Neural cell (in vitro differentiated cells): ENCODE measurements at regions not wholly inside any gene's neighbourhood (a gene's known extent, or its start where the extent isn't known, plus 50 kb on each side); places are given as distances from the start of the nearest gene placed in this dataset.

ENCODE experiments used
- H2AFZ ChIP-seq: fragments of 200-600, 300-800 bp; sonication (generic), shearing (Covaris generic); 2 replicates; pipeline ENCODE4 v1.6.0; 2014; ENCODE audit warnings: low read depth, mild to moderate bottlenecking, antibody characterized with exemption, low read length, moderate library complexity
- H3F3A ChIP-seq: fragments of 200-600 bp; shearing (Covaris generic); 2 replicates; pipeline ENCODE4 v1.6.1; 2016; ENCODE audit warnings: mild to moderate bottlenecking, moderate library complexity, mixed read lengths, antibody characterized with exemption, low read length; ENCODE audit not compliant: insufficient read depth, poor library complexity, severe bottlenecking
- H3K27ac ChIP-seq: fragments of 200-600, 300-800 bp; sonication (generic), shearing (Covaris generic); 2 replicates; pipeline ENCODE4 v1.5.1; 2014; ENCODE audit warnings: mild to moderate bottlenecking, low read length, moderate library complexity
- H3K27me3 ChIP-seq: fragments of 300-800, 200-600 bp; sonication (generic), shearing (Covaris generic); 2 replicates; pipeline ENCODE4 v1.6.0; 2014; ENCODE audit warnings: mild to moderate bottlenecking, low read depth, low read length, moderate library complexity; ENCODE audit not compliant: insufficient read depth
- H3K36me3 ChIP-seq: fragments of 300-800, 200-600 bp; sonication (generic), shearing (Covaris generic); 2 replicates; pipeline ENCODE4 v1.5.1; 2014; ENCODE audit warnings: mild to moderate bottlenecking, antibody characterized with exemption, low read length, moderate library complexity; ENCODE audit not compliant: insufficient read depth
- H3K4me2 ChIP-seq: fragments of 300-800, 200-600 bp; sonication (generic), shearing (Covaris generic); 2 replicates; pipeline ENCODE4 v1.6.0; 2014; ENCODE audit warnings: mild to moderate bottlenecking, low read length
- H3K4me3 ChIP-seq: fragments of 300-800, 200-600 bp; sonication (generic), shearing (Covaris generic); 2 replicates; pipeline ENCODE4 v1.5.1; 2014; ENCODE audit warnings: mild to moderate bottlenecking, low read length, moderate library complexity
- H3K79me2 ChIP-seq: fragments of 200-600 bp; shearing (Covaris generic); replicated peaks from 2 replicates; pipeline ENCODE4 v1.6.0; 2014; ENCODE audit warnings: mild to moderate bottlenecking, low read length, moderate library complexity; ENCODE audit not compliant: insufficient read depth
- H3K9ac ChIP-seq: fragments of 300-800, 200-600 bp; sonication (generic), shearing (Covaris generic); 2 replicates; pipeline ENCODE4 v1.6.1; 2016; ENCODE audit warnings: mild to moderate bottlenecking, low read length, mixed read lengths
- H3K9me2 ChIP-seq: fragments of 200-600 bp; shearing (Covaris generic); 2 replicates; pipeline ENCODE4 v1.6.1; 2016; ENCODE audit warnings: mild to moderate bottlenecking, low read length, mixed read lengths; ENCODE audit not compliant: insufficient read depth
- H3K9me3 ChIP-seq: fragments of 200-600, 300-800 bp; sonication (generic), shearing (Covaris generic); 2 replicates; pipeline ENCODE4 v1.6.1; 2016; ENCODE audit warnings: mild to moderate bottlenecking, mixed run types, low read length, moderate library complexity, mixed read lengths
- H4K20me1 ChIP-seq: fragments of 200-600 bp; shearing (Covaris generic); 2 replicates; pipeline ENCODE4 v1.6.1; 2016; ENCODE audit warnings: mild to moderate bottlenecking, mixed run types; ENCODE audit not compliant: insufficient read depth
- CTCF ChIP-seq: fragments of 450-650 bp; IDR thresholded peaks from 2 replicates; pipeline ENCODE4 v1.5.1; 2014; ENCODE audit warnings: antibody characterized with exemption, mild to moderate bottlenecking, moderate library complexity; ENCODE audit not compliant: poor library complexity, severe bottlenecking
- EP300 ChIP-seq: fragments of 450-650 bp; conservative IDR thresholded peaks from 2 replicates; pipeline ENCODE4 v1.6.1; 2014; ENCODE audit warnings: antibody characterized with exemption, mild to moderate bottlenecking, moderate library complexity; ENCODE audit not compliant: poor library complexity, severe bottlenecking
- EZH2 ChIP-seq: fragments of 200-600, 300-800 bp; shearing (Covaris generic), sonication (generic); IDR thresholded peaks from 2 replicates; pipeline ENCODE4 v1.6.1; 2014; ENCODE audit warnings: antibody characterized with exemption, low read length, borderline replicate concordance, mild to moderate bottlenecking; ENCODE audit not compliant: insufficient read depth, poor library complexity, severe bottlenecking
- MXI1 ChIP-seq: fragments of 450-650 bp; conservative IDR thresholded peaks from 2 replicates; pipeline ENCODE4 v1.6.1; 2014; ENCODE audit warnings: antibody characterized with exemption, mild to moderate bottlenecking; ENCODE audit not compliant: poor library complexity, severe bottlenecking
- POLR2AphosphoS5 ChIP-seq: IDR thresholded peaks from 2 replicates; pipeline ENCODE4 v1.6.1; 2012
- RAD21 ChIP-seq: fragments of 450-650 bp; conservative IDR thresholded peaks from 2 replicates; pipeline ENCODE4 v1.6.1; 2014; ENCODE audit warnings: antibody characterized with exemption, mild to moderate bottlenecking, moderate library complexity
- REST ChIP-seq: IDR thresholded peaks from 2 replicates; pipeline ENCODE4 v1.6.1; 2012; ENCODE audit warnings: borderline replicate concordance
- SMC3 ChIP-seq: fragments of 450-650 bp; conservative IDR thresholded peaks from 2 replicates; pipeline ENCODE4 v1.6.1; 2014; ENCODE audit warnings: antibody characterized with exemption, mild to moderate bottlenecking, moderate library complexity; ENCODE audit not compliant: poor library complexity
- TAF1 ChIP-seq: IDR thresholded peaks from 2 replicates; pipeline ENCODE4 v1.6.1; 2012; ENCODE audit warnings: low read depth

GRCh38 chr10:88156341-88156740, 292.9 kb downstream of the PTEN start:
- no peaks in the 10 kb centered on the region for H3K79me2 ChIP-seq

GRCh38 chr10:88157981-88158465, 294.6 kb downstream of the PTEN start:
- H2AFZ ChIP-seq, result no peak overlapping the region
- H3K36me3 ChIP-seq, result no peaks in the 10 kb centered on the region
- H3K27me3 ChIP-seq, result no peaks in the 10 kb centered on the region
- no peaks in the 10 kb centered on the region for H3K9me2 ChIP-seq
- H3K9ac ChIP-seq, result no peak overlapping the region
- no peak overlapping the region for H3K4me2 ChIP-seq
- no peaks in the 10 kb centered on the region for H3F3A ChIP-seq
- H3K27ac ChIP-seq, result no peak overlapping the region
- no peak for TF ChIP-seq SMC3
- no peak for TF ChIP-seq REST
- no peak for TF ChIP-seq POLR2AphosphoS5
- no peaks in the 10 kb centered on the region for H4K20me1 ChIP-seq
- H3K9me3 ChIP-seq, result no peaks in the 10 kb centered on the region
- no peak overlapping the region for H3K4me3 ChIP-seq
- no peaks in the 10 kb centered on the region for H3K79me2 ChIP-seq

More at GRCh38 chr10:88156341-88156740, 292.9 kb downstream of the PTEN start:
- no peaks in the 10 kb centered on the region for H3K9me2 ChIP-seq
- H3K36me3 ChIP-seq, result no peaks in the 10 kb centered on the region
- no peak overlapping the region for H3K9ac ChIP-seq
- no peak overlapping the region for H3K4me2 ChIP-seq
- H3F3A ChIP-seq, result no peaks in the 10 kb centered on the region
- H4K20me1 ChIP-seq, result no peaks in the 10 kb centered on the region
- no peaks in the 10 kb centered on the region for H3K9me3 ChIP-seq
- H2AFZ ChIP-seq, result no peak overlapping the region
- H3K27ac ChIP-seq, result no peak overlapping the region
- H3K4me3 ChIP-seq, result no peak overlapping the region
- TF ChIP-seq POLR2AphosphoS5 (no peak), EZH2 (no peak), CTCF (no peak), EP300 (no peak), TAF1 (no peak), REST (no peak), RAD21 (no peak), SMC3 (no peak), MXI1 (no peak)
- no peaks in the 10 kb centered on the region for H3K27me3 ChIP-seq
